ENCODE measurements at regions not wholly inside any gene's neighbourhood (a gene's known extent, or its start where the extent isn't known, plus 50 kb on each side); places are given as distances from the start of the nearest gene placed in this dataset.

- TF ChIP-seq ZBTB21 (CRISPR knock-in tag; IDR thresholded peaks at IDR 0.05; ENCODE audit: borderline replicate concordance) (no peak), CTCF (IDR thresholded peaks at IDR 0.05) (no peak), USF2 (CRISPR knock-in tag; IDR thresholded peaks at IDR 0.05) (no peak), FOXP1 (CRISPR knock-in tag; IDR thresholded peaks at IDR 0.05; ENCODE audit: borderline replicate concordance) (no peak), ZNF532 (CRISPR knock-in tag; IDR thresholded peaks at IDR 0.05; ENCODE audit: borderline replicate concordance) (no peak), ATF1 (CRISPR knock-in tag; IDR thresholded peaks at IDR 0.05) (no peak), TP53 (CRISPR knock-in tag; IDR thresholded peaks at IDR 0.05) (no peak), ETV6 (CRISPR knock-in tag; IDR thresholded peaks at IDR 0.05) (no peak)
- TF ChIP-seq, protein P1, sequence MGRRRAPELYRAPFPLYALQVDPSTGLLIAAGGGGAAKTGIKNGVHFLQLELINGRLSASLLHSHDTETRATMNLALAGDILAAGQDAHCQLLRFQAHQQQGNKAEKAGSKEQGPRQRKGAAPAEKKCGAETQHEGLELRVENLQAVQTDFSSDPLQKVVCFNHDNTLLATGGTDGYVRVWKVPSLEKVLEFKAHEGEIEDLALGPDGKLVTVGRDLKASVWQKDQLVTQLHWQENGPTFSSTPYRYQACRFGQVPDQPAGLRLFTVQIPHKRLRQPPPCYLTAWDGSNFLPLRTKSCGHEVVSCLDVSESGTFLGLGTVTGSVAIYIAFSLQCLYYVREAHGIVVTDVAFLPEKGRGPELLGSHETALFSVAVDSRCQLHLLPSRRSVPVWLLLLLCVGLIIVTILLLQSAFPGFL (CRISPR knock-in tag; IDR thresholded peaks at IDR 0.05; ENCODE audit: borderline replicate concordance) = no peak
Measured at GRCh38 chr6:122902326-122902725, 93.7 kb upstream of the CLVS2 start.

Measured in WTC11 (cell line).